ENCODE measurements at regions not wholly inside any gene's neighbourhood (a gene's known extent, or its start where the extent isn't known, plus 50 kb on each side); places are given as distances from the start of the nearest gene placed in this dataset.
"Not testable (repeated sequence)": the region's sequence is repeated elsewhere in the genome, so short reads cannot be mapped to it uniquely, and the experiment has no call there.

DNA sequence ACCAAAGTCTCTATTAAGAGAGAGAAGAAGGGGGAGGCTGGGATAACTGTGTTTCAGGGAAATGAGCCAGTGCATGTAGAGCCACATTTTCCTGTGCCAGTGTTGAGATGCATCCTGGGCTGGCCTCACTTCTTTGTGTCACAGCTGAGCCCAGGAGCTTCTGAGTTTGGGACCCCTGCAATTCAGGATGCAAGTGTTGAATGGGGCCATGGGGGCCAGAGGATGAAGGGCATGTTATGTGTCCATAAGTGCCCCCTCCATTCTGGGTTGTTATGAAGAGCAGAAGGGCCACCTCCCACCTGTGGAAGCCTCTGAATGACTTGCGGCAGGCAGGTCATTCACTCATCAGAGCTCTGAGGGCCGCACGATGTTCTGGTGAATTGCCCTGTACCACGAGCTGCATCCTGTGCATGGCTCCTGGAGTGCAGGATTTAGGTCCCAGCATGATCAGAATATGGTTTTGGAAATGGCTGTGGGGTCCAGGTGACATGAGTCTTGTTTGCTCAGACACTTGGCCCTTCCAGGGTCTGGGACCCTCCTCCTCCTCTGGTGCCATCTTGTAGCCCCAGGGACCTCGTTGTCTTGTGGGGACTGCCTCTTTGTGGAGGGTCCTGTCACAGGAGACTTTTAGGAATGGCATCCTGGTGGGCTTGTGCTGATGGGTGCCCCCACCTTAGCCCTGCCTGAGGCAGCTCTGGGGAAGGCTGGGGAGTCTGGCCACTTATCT is 115.4 kb upstream of the PITX1 start:
- H3K4me1 ChIP-seq (ENCODE audit: control insufficient read depth, insufficient read depth, low read length) = no peaks in the 10 kb centered on the region
- H3K36me3 ChIP-seq (ENCODE audit: control insufficient read depth, insufficient read depth, low read length) = no peaks in the 10 kb centered on the region
- no peak overlapping the region for H3K27ac ChIP-seq (ENCODE audit: low read depth, low read length)
- no peak overlapping the region for H3K4me3 ChIP-seq (ENCODE audit: low read length)
- H3K9ac ChIP-seq (ENCODE audit: low read length) = no peak overlapping the region
- no peaks in the 10 kb centered on the region for H3K27me3 ChIP-seq (ENCODE audit: control insufficient read depth, insufficient read depth, low read length)

DNA sequence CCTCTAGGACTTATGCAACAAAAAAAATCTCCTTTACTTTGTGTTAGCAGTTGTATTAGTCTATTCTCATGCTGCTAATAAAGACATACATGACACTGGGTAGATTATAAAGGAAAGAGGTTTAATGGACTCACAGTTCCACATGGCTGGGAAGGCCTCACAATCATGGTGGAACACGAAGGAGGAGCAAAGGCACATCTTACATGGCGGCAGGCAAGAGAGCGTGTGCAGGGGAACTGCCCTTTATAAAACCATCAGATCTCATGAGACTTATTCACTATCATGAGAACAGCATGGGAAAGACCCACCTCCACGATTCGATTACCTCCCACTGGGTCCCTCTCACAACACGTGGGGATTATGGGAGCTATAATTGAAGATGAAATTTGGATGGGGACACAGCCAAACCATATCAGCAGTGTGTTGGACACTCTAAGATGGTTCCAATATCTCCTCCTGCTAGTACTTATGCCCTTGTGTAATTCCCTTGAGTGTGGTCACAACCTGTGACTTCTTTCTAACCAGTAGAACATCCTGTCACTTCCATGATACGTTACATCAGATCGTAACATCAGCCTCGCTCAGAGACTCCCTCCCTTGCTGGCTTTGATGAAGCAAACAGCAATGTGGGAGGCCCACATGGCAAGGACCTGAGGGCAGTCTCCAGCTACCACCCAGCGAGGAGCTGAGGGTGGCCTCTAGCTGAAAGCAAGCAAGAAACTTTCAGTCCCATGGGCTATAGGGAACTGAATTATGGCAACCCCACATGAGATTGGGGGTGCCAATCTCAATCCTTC is 113.5 kb upstream of the PITX1 start:
- Histone ChIP-seq H3K4me1 (ENCODE audit: control insufficient read depth, insufficient read depth, low read length) (no peaks in the 10 kb centered on the region), H3K27ac (ENCODE audit: low read depth, low read length) (no peak overlapping the region), H3K4me3 (ENCODE audit: low read length) (no peak overlapping the region), H3K36me3 (ENCODE audit: control insufficient read depth, insufficient read depth, low read length) (no peaks in the 10 kb centered on the region), H3K9ac (ENCODE audit: low read length) (no peak overlapping the region), H3K27me3 (ENCODE audit: control insufficient read depth, insufficient read depth, low read length) (no peaks in the 10 kb centered on the region)

DNA sequence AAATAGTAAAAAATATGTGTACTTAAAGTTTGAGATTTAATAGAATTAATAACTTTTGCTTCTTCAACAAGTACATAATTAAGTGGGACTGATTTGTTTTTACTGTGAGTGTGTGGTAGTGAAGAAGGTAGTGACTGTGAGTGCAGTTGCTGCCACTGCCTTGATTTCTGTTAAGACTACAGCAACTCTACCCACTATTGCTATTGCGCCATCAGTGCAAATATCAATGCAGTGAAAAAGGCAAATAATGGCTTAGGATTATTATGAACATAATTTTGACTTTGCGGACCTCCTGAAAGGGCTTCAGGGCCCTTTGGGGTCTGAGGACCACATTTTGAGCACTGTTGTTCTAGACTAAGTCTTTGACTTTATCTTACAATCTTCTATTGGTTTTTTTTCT is 112.0 kb upstream of the PITX1 start:
- no peak overlapping the region for H3K27ac ChIP-seq (ENCODE audit: low read depth, low read length)
- H3K4me1 ChIP-seq (ENCODE audit: control insufficient read depth, insufficient read depth, low read length) = no peaks in the 10 kb centered on the region
- no peak overlapping the region for H3K9ac ChIP-seq (ENCODE audit: low read length)
- no peaks in the 10 kb centered on the region for H3K36me3 ChIP-seq (ENCODE audit: control insufficient read depth, insufficient read depth, low read length)
- H3K27me3 ChIP-seq (ENCODE audit: control insufficient read depth, insufficient read depth, low read length) = no peaks in the 10 kb centered on the region
- no peak overlapping the region for H3K4me3 ChIP-seq (ENCODE audit: low read length)

DNA sequence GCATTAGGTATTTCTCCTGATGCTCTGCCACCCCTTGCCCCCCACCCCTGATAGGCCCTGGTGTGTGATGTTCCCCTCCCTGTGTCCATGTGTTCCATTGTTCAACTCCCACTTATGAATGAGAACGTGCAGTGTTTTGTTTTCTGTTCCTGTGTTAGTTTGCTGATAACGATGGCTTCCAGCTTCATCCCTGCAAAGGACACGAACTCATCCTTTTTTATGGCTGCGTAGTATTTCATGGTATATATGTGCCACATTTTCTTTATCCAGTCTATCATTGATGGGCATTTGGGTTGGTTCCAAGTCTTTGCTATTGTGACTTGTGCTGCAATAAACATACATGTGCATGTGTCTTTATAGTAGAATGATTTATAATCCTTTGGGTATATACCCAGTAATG is 109.7 kb upstream of the PITX1 start:
- not testable (repeated sequence) for H3K9ac ChIP-seq (ENCODE audit: low read length); H3K4me3 ChIP-seq (ENCODE audit: low read length); H3K36me3 ChIP-seq (ENCODE audit: control insufficient read depth, insufficient read depth, low read length); H3K4me1 ChIP-seq (ENCODE audit: control insufficient read depth, insufficient read depth, low read length); H3K27me3 ChIP-seq (ENCODE audit: control insufficient read depth, insufficient read depth, low read length); H3K27ac ChIP-seq (ENCODE audit: low read depth, low read length)

DNA sequence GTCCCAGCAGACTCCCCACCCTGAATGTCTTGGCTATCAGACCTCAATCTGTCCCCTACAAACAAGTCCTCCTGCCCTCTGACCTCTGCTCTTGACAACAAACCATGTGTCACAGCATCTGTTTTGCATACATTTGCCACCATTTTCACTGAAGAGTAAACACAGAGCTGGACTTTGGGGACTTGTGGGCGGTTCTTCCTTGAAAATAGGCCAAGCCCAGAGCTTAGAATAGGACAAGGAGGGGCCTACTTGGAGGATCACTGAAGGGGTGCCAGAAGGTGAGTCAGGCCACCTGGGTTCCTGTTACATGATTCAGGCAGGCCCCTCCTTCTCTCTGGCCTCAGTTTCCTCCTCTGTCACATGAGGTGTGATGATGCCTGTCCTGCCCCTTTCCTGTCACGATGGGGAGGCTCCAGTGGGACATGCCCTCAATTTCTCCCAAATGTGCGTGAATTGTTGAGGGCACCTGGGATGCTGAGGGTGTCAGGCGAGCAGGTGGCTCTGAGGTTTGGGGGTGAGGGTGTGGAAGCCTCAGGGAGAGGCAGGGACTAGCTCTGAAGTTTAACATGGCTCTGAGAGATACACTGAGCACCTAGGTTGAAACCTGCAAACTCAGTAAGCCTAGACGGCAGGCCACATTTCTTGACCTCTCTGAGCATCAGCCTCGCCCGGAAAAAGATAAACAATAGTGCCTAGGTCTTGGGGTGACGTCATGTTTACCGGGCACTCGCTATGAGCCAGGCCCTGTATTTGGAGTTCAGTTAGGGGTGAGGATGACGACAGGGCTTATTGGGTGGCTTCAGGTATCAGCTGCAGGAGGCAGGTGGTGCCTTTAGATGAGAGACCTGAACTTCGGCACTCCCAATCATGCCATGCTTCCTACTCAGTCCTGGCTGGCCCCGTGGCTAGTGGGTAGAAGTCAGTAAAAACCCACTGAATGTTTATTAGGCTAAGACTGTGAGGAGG is 107.6 kb upstream of the PITX1 start:
- Histone ChIP-seq H3K9ac (ENCODE audit: low read length) (no peak overlapping the region), H3K36me3 (ENCODE audit: control insufficient read depth, insufficient read depth, low read length) (no peaks in the 10 kb centered on the region), H3K4me1 (ENCODE audit: control insufficient read depth, insufficient read depth, low read length) (peaks cover 5% of the 10 kb centered on the region), H3K4me3 (ENCODE audit: low read length) (no peak overlapping the region), H3K27ac (ENCODE audit: low read depth, low read length) (no peak overlapping the region), H3K27me3 (ENCODE audit: control insufficient read depth, insufficient read depth, low read length) (no peaks in the 10 kb centered on the region)

DNA sequence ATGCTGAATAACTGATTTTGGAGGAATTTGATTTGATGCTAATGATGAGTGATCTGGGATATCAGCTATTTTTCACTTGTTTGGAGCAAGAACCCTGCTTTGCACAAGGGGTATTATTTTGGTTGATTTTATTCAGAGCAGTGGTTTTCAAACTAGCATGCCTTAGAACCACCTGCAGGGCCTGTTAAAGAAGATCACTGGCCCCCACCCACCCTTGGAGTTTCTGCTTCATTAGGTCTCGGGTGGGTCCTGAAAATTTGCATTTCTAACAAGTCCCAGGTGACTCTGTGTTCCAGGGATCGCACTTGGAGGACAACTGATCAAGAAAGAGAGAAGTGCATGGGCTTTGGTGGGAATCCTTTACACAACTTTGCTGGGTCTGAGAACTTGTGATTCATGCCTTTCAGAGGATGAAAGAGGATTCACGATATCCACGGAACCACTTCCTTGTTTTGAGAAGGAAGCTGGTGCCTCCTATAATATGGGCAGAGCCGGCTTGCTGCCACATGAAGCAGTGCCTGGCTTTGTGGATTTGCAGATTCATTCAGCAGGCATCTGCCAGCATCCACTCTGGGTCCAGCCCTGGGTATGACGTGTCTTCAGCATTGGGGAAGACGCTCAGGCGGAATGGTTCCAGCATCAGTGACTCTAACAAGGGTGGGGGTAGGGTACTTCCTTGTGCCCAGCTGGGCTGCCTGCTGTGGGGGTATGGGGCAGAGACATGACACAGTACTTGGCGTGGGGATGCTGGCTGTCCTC is 106.6 kb upstream of the PITX1 start:
- H3K4me3 ChIP-seq (ENCODE audit: low read length) = no peak overlapping the region
- H3K9ac ChIP-seq (ENCODE audit: low read length) = no peak overlapping the region
- peaks cover 5% of the 10 kb centered on the region for H3K4me1 ChIP-seq (ENCODE audit: control insufficient read depth, insufficient read depth, low read length)
- no peak overlapping the region for H3K27ac ChIP-seq (ENCODE audit: low read depth, low read length)
- H3K36me3 ChIP-seq (ENCODE audit: control insufficient read depth, insufficient read depth, low read length) = no peaks in the 10 kb centered on the region
- no peaks in the 10 kb centered on the region for H3K27me3 ChIP-seq (ENCODE audit: control insufficient read depth, insufficient read depth, low read length)

DNA sequence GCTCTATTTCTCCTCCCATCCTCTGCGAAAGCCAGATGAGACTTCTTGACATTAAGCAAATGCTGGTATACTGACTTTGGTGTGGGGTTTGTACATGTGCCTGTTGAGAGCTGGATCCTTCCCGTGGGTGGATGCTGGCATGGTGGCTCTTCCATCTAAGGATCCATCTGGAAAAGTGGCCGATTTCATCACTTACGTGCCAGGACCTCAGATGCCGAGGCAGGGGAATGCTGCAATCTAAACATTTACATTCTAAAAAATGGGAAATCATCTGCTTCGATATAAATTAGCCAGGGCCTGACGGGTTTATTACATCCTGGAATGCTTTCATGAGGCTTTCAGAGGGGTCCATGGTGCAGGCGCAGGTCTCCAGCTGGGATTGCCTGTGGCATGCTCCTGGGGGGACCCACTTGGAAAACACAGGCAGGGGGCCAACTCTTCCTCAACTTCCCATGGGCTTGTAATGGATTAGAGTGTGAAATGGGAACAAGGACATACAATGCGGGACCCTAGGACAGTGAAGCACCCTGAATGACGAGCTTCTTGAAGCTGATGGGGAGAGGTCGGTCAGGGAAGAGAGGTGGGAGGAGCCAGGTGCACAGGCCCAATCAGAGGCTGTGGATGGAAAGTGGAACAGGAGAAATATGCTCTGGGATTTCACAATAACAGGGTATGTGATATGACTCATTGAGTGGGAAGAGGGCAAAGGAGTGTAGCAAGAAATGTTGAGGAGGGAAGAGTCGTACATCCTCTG is 105.5 kb upstream of the PITX1 start:
- Histone ChIP-seq H3K27me3 (ENCODE audit: control insufficient read depth, insufficient read depth, low read length) (no peaks in the 10 kb centered on the region), H3K36me3 (ENCODE audit: control insufficient read depth, insufficient read depth, low read length) (no peaks in the 10 kb centered on the region), H3K4me3 (ENCODE audit: low read length) (no peak overlapping the region), H3K9ac (ENCODE audit: low read length) (no peak overlapping the region), H3K4me1 (ENCODE audit: control insufficient read depth, insufficient read depth, low read length) (peaks cover 5% of the 10 kb centered on the region), H3K27ac (ENCODE audit: low read depth, low read length) (no peak overlapping the region)

DNA sequence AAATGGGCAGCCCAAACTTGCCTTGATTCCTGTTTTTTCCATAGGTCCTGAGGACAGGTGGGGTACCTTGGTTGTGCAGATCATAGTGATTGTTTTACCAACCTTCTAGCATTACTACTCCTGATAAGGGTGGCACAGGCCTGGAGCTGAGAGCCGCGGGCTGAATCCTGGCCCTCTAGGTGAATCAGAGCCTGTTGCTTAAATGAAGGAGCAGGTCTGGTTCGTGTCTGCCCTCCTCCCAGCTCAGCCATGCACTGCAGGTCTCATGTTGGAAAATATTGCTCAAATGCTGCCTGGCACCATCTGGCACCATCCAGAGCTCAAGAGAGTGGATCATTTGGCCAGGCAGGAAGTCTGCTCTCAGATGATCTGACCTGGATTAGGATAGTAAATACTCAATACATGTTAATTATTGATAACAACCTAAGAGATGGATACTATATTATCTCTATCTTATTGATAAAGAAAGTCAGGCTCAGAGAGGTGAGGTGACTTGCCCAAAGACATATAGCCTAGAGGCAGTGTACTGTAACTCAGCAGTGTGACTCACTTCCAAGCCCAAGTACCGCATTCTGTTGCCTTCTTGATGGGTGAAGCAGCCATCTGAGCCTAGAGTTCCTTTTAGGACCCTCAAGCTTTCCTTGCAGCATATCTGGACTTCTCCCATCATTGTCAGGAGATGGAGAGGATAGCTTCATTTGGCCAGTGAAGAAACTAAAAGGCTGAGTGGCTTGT is 104.3 kb upstream of the PITX1 start:
- H3K9ac ChIP-seq (ENCODE audit: low read length) = no peak overlapping the region
- no peak overlapping the region for H3K27ac ChIP-seq (ENCODE audit: low read depth, low read length)
- H3K4me3 ChIP-seq (ENCODE audit: low read length) = no peak overlapping the region
- H3K36me3 ChIP-seq (ENCODE audit: control insufficient read depth, insufficient read depth, low read length) = no peaks in the 10 kb centered on the region
- peaks cover 5% of the 10 kb centered on the region for H3K4me1 ChIP-seq (ENCODE audit: control insufficient read depth, insufficient read depth, low read length)
- no peaks in the 10 kb centered on the region for H3K27me3 ChIP-seq (ENCODE audit: control insufficient read depth, insufficient read depth, low read length)

DNA sequence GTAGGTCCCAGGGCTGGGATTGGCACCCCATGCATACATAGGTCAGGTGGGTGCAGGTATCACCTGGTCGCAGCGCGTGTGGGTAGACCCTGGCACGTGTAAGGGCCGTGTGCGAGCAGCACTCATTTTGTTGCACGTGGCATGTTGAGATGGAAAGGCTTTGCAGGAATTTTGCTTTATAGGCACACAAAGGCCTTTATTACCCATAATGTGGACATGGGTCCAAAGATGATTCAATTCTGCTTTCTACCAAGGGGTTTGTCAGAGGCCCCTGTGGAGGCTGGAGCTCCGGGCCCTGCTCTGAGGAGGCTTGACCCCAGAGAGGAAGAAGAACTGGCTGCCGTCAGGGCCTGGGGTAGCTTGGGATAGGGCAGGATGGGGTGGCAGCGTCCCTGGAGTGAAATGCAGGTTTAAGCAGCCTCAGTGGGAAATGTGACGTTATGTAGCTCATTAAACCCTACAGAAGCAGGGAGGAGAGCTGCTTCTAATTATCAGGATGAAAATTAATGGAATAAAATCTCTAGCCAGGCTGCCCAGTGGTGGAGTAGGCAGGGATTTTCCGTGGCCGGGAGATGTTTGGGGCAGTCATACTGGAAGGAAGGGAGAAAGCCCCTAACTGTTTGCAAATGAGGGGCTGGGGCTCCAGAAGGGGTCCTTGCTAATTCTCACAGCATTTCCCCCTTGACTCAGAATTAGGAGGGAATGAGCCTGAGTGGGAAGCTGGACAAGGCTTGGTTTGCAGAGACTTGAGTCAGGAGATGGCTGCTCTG is 103.3 kb upstream of the PITX1 start:
- H3K4me3 ChIP-seq (ENCODE audit: low read length) = no peak overlapping the region
- H3K36me3 ChIP-seq (ENCODE audit: control insufficient read depth, insufficient read depth, low read length) = no peaks in the 10 kb centered on the region
- H3K27ac ChIP-seq (ENCODE audit: low read depth, low read length) = no peak overlapping the region
- H3K27me3 ChIP-seq (ENCODE audit: control insufficient read depth, insufficient read depth, low read length) = no peaks in the 10 kb centered on the region
- H3K4me1 ChIP-seq (ENCODE audit: control insufficient read depth, insufficient read depth, low read length) = peaks cover 5% of the 10 kb centered on the region
- H3K9ac ChIP-seq (ENCODE audit: low read length) = no peak overlapping the region

DNA sequence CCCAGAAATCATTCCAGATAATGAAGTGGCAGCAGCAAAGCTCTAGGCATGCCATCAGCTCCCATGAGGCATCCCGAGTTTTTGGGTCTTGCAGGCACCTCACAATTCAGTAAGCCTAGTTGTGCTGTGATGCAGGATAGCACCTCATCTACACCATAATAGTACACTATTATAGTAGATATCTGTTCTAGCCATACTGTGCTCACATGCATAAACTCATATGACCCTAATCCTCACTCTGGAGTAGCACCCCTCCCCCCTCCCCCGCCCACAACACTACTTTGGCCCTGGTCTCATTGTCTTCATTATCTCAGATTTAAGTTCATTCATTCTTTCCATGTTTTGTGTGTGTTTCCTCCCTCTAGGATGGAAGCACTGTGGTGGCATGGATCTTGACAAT is 102.5 kb upstream of the PITX1 start:
- Histone ChIP-seq H3K27ac (ENCODE audit: low read depth, low read length) (no peak overlapping the region), H3K4me1 (ENCODE audit: control insufficient read depth, insufficient read depth, low read length) (peaks cover 5% of the 10 kb centered on the region), H3K36me3 (ENCODE audit: control insufficient read depth, insufficient read depth, low read length) (no peaks in the 10 kb centered on the region), H3K4me3 (ENCODE audit: low read length) (no peak overlapping the region), H3K27me3 (ENCODE audit: control insufficient read depth, insufficient read depth, low read length) (no peaks in the 10 kb centered on the region), H3K9ac (ENCODE audit: low read length) (no peak overlapping the region)
